CD4-positive, CD25-positive, alpha-beta regulatory T cell (primary cell): ENCODE measurements at regions not wholly inside any gene's neighbourhood (a gene's known extent, or its start where the extent isn't known, plus 50 kb on each side); places are given as distances from the start of the nearest gene placed in this dataset.
A peak's percentile ranks its signal among the peaks of the same experiment; 100 is the strongest.

ENCODE experiments used
- ATAC-seq, 2 donors: fragments of 150-1000 bp; cut with Tn5 transposase; one replicate each; pipeline ENCODE4 v1.10.0; 2021; ENCODE audit warnings: low read depth in 2 of 2, moderate number of reproducible peaks in 2 of 2, moderate library complexity in 1 of 2
- DNase-seq, 3 donors: peaks; one replicate each; pipeline versions ENCODE4 v3.0.0 to v3.0.0-alpha.2; 2012 to 2022; ENCODE audit warnings: mixed read lengths in 1 of 3
- H3K27ac ChIP-seq: one replicate; pipeline ENCODE4 v1.7.0; 2013; ENCODE audit warnings: mild to moderate bottlenecking, low read length; ENCODE audit not compliant: insufficient read depth, poor library complexity, severe bottlenecking
- H3K27me3 ChIP-seq: one replicate; pipeline ENCODE4 v1.7.0; 2013; ENCODE audit warnings: low read length; ENCODE audit not compliant: control insufficient read depth, insufficient read depth
- H3K36me3 ChIP-seq: one replicate; pipeline ENCODE4 v1.7.0; 2013; ENCODE audit warnings: mild to moderate bottlenecking, low read length, moderate library complexity; ENCODE audit not compliant: control insufficient read depth, insufficient read depth
- H3K4me1 ChIP-seq: 2 replicates; pipeline ENCODE4 v1.7.0; 2013; ENCODE audit warnings: mild to moderate bottlenecking, low read length; ENCODE audit not compliant: insufficient read depth, control insufficient read depth, poor library complexity, severe bottlenecking
- H3K4me3 ChIP-seq: one replicate; pipeline ENCODE4 v1.7.0; 2013; ENCODE audit warnings: low read depth, mild to moderate bottlenecking, low read length, moderate library complexity
- H3K9me3 ChIP-seq, 2 experiments: 1 replicate in 1 of 2; 2 replicates in 1 of 2; pipeline ENCODE4 v1.7.0; 2013; ENCODE audit warnings: low read length in 2 of 2, mild to moderate bottlenecking in 1 of 2, moderate library complexity in 1 of 2; ENCODE audit not compliant: control insufficient read depth in 2 of 2
- H3K27ac Mint-ChIP-seq, 3 donors: one replicate each; pipeline ENCODE4 v1.8.0; 2020 to 2022; ENCODE audit warnings: mild to moderate bottlenecking in 3 of 3, mixed read lengths in 3 of 3, moderate library complexity in 2 of 3
- H3K27me3 Mint-ChIP-seq: one replicate; pipeline ENCODE4 v1.8.0; 2022; ENCODE audit warnings: mild to moderate bottlenecking, mixed read lengths
- H3K36me3 Mint-ChIP-seq: one replicate; pipeline ENCODE4 v1.8.0; 2020; ENCODE audit warnings: mixed read lengths
- H3K4me1 Mint-ChIP-seq, 4 donors: one replicate each; pipeline ENCODE4 v1.8.0; 2020 to 2022; ENCODE audit warnings: mixed read lengths in 4 of 4, mild to moderate bottlenecking in 1 of 4
- H3K4me3 Mint-ChIP-seq, 4 donors: one replicate each; pipeline ENCODE4 v1.8.0; 2020 to 2022; ENCODE audit warnings: mild to moderate bottlenecking in 4 of 4, mixed read lengths in 4 of 4, moderate library complexity in 3 of 4
- H3K9me3 Mint-ChIP-seq, 7 donors: one replicate each; pipeline ENCODE4 v1.8.0; 2020 to 2022; ENCODE audit warnings: mixed read lengths in 7 of 7, mild to moderate bottlenecking in 3 of 7, moderate library complexity in 2 of 7

GRCh38 chr3:66567077-66567476 lies 66.3 kb upstream of the LRIG1 start:
- H3K4me1 Mint-ChIP-seq = no peaks in the 10 kb centered on the region
- ATAC-seq = no peak
- no peak overlapping the region for H3K4me3 Mint-ChIP-seq
- no peaks in the 10 kb centered on the region for H3K36me3 Mint-ChIP-seq
- H3K27me3 Mint-ChIP-seq = no peaks in the 10 kb centered on the region
- no peak for DNase-seq
- Histone ChIP-seq H3K27ac (no peak overlapping the region), H3K4me1 (no peaks in the 10 kb centered on the region), H3K36me3 (no peaks in the 10 kb centered on the region), H3K27me3 (no peaks in the 10 kb centered on the region), H3K9me3 (no peaks in the 10 kb centered on the region), H3K4me3 (no peak overlapping the region)
- peaks cover 0 to 2% (median 0%) of the 10 kb centered on the region in 7 donors for H3K9me3 Mint-ChIP-seq
- H3K27ac Mint-ChIP-seq = no peak overlapping the region

DNA sequence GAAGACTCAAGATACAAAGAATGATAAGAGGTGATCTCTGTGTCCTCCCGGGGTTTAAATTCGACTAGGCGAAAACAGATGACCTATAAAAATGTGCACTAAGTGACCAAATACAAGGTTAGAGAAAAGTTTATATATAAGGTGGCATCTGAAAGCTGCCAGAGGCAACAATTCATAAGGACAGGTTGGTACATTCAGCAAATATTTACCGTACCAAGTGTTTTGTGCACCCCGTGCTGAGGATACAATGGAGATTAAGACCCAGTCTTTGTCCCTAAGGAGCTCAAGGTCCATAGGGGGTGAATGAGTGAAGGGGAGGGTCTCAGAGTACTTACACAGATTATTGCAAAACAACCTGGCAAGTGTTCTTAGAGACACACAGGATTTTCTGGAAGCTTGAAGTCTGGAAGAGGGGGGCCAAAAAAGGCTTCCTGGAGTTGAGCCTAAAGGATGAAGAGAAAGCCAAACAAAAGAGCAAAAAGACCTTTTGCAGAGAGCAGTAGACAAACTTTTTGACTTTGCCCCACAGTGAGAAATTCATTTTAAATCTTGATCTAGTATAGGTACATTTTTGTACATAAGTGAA lies 71.4 kb upstream of the LRIG1 start:
- peaks cover 13% of the 10 kb centered on the region for H3K27me3 Mint-ChIP-seq
- H3K4me1 Mint-ChIP-seq = no peaks in the 10 kb centered on the region
- Histone ChIP-seq H3K27me3 (no peaks in the 10 kb centered on the region), H3K27ac (no peak overlapping the region), H3K4me3 (no peak overlapping the region), H3K36me3 (no peaks in the 10 kb centered on the region), H3K9me3 (no peaks in the 10 kb centered on the region), H3K4me1 (no peaks in the 10 kb centered on the region)
- ATAC-seq = no peak
- no peak overlapping the region for H3K27ac Mint-ChIP-seq
- no peaks in the 10 kb centered on the region for H3K9me3 Mint-ChIP-seq
- H3K4me3 Mint-ChIP-seq = no peak overlapping the region
- no peaks in the 10 kb centered on the region for H3K36me3 Mint-ChIP-seq
- no peak for DNase-seq

DNA sequence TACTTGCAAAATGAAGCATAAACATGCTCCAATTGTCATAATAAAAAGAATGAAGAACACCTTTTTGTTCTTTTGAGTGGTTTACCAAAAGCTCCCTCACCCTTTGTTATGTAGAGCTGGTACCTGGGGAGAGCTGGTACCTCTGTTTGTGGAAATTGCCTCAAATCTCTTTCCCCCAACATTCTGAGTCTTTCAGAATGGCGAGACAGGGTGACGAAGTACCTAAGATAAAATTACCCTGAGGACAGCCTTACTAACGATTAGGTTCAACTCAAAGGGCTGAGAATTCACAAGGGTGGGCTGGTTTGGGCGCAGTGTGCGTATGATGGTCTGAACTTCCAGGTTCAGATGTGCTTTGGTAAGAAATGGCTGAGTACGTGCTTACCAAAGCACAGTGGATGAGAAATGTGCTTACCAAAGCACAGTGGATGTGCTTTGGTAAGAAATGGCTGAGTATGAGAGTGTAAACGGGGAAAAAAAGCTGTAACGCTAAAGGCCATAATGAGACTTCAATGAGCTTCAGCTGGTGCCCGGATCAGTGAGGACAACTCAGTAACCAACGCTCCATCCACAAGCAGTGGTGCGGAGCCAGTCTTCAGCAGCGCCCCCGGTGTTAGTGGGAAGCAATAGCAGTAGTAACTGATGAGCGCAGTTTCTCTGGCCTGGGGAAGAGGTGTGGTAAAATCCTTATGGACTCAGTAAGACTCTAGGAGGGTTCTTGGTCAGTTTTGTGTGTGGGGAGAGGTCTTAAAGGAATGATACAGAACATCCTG lies 72.3 kb upstream of the LRIG1 start:
- Histone ChIP-seq H3K27ac (no peak overlapping the region), H3K4me1 (no peaks in the 10 kb centered on the region), H3K4me3 (no peak overlapping the region), H3K9me3 (no peaks in the 10 kb centered on the region), H3K27me3 (no peaks in the 10 kb centered on the region), H3K36me3 (no peaks in the 10 kb centered on the region)
- peak overlapping the region in 1 of 4 donors; percentile 43 for H3K4me3 Mint-ChIP-seq
- no peaks in the 10 kb centered on the region for H3K4me1 Mint-ChIP-seq
- H3K9me3 Mint-ChIP-seq = no peaks in the 10 kb centered on the region
- H3K36me3 Mint-ChIP-seq = no peaks in the 10 kb centered on the region
- no peak for ATAC-seq
- peaks cover 15% of the 10 kb centered on the region for H3K27me3 Mint-ChIP-seq
- no peak for DNase-seq
- H3K27ac Mint-ChIP-seq = no peak overlapping the region

DNA sequence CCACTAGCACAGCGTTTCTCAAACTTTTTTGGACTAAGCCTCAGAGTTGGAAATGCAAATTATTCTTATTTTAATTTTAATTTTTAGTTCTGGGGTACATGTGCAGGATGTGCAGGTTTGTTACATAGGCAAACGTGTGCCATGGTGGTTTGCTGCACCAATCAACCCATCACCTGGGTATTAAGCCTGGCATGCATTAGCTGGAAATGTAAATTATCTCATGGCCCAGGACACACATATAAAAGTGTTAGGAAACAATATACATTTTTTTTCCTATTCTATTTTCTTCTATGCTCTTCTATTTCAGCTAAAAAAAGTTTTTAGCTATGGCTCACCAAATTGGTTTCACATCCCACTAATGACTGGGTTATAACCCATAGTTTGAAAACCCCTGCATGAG lies 73.3 kb upstream of the LRIG1 start:
- no peaks in the 10 kb centered on the region for H3K4me1 ChIP-seq
- H3K9me3 Mint-ChIP-seq = peaks cover 0 to 9% (median 3%) of the 10 kb centered on the region in 7 donors
- H3K9me3 ChIP-seq = no peaks in the 10 kb centered on the region
- ATAC-seq = no peak
- H3K36me3 ChIP-seq = no peaks in the 10 kb centered on the region
- no peak overlapping the region for H3K4me3 ChIP-seq
- H3K27ac Mint-ChIP-seq = no peak overlapping the region
- H3K4me3 Mint-ChIP-seq = no peak overlapping the region
- no peak for DNase-seq
- H3K27ac ChIP-seq = no peak overlapping the region
- H3K27me3 ChIP-seq = peaks cover 2% of the 10 kb centered on the region
- H3K4me1 Mint-ChIP-seq = no peaks in the 10 kb centered on the region
- peaks cover 19% of the 10 kb centered on the region for H3K27me3 Mint-ChIP-seq
- peaks cover 1% of the 10 kb centered on the region for H3K36me3 Mint-ChIP-seq

GRCh38 chr3:66577426-66578203 lies 76.8 kb upstream of the LRIG1 start:
- peaks cover 37% of the 10 kb centered on the region for H3K27me3 Mint-ChIP-seq
- H3K9me3 Mint-ChIP-seq = peaks cover 0 to 12% (median 4%) of the 10 kb centered on the region in 7 donors
- H3K36me3 Mint-ChIP-seq = peaks cover 4% of the 10 kb centered on the region
- ATAC-seq = no peak
- no peak overlapping the region for H3K27ac Mint-ChIP-seq
- H3K27ac ChIP-seq = no peak overlapping the region
- H3K4me1 Mint-ChIP-seq = peaks cover 0 to 5% (median 3%) of the 10 kb centered on the region in 4 donors
- peaks cover 8% of the 10 kb centered on the region for H3K27me3 ChIP-seq
- no peaks in the 10 kb centered on the region for H3K36me3 ChIP-seq
- DNase-seq = no peak
- H3K4me3 ChIP-seq = no peak overlapping the region
- H3K4me3 Mint-ChIP-seq = no peak overlapping the region
- H3K9me3 ChIP-seq = no peaks in the 10 kb centered on the region
- peaks cover 6% of the 10 kb centered on the region for H3K4me1 ChIP-seq

- no peaks in the 10 kb centered on the region for H3K36me3 ChIP-seq
- peaks cover 0 to 12% (median 7%) of the 10 kb centered on the region in 7 donors for H3K9me3 Mint-ChIP-seq
- peak overlapping the region in 1 of 3 donors; percentile 40 for H3K27ac Mint-ChIP-seq
- H3K27me3 ChIP-seq = peaks cover 11% of the 10 kb centered on the region
- peaks cover 4% of the 10 kb centered on the region for H3K36me3 Mint-ChIP-seq
- no peak for ATAC-seq
- peaks cover 6 to 13% (median 8%) of the 10 kb centered on the region in 4 donors for H3K4me1 Mint-ChIP-seq
- H3K27me3 Mint-ChIP-seq = peaks cover 48% of the 10 kb centered on the region
- H3K4me3 ChIP-seq = no peak overlapping the region
- peaks cover 15% of the 10 kb centered on the region for H3K4me1 ChIP-seq
- no peak overlapping the region for H3K27ac ChIP-seq
- DNase-seq = no peak
- H3K4me3 Mint-ChIP-seq = no peak overlapping the region
- no peaks in the 10 kb centered on the region for H3K9me3 ChIP-seq
These were observed 80.4 kb upstream of the LRIG1 start for GRCh38 chr3:66581256-66581655.

GRCh38 chr3:66582721-66583423 lies 82.0 kb upstream of the LRIG1 start:
- Mint-ChIP-seq H3K36me3 (peaks cover 4% of the 10 kb centered on the region), H3K4me1 (peaks cover 6 to 13% (median 8%) of the 10 kb centered on the region in 4 donors), H3K4me3 (peak overlapping the region in 1 of 4 donors; percentile 3), H3K27ac (no peak overlapping the region), H3K27me3 (peaks cover 51% of the 10 kb centered on the region), H3K9me3 (peaks cover 0 to 12% (median 7%) of the 10 kb centered on the region in 7 donors)
- DNase-seq (peak; percentile 13 to 65 (median 54)), ATAC-seq (peak; percentile 80 to 89)
- Histone ChIP-seq H3K4me1 (peaks cover 15% of the 10 kb centered on the region), H3K27ac (no peak overlapping the region), H3K27me3 (peaks cover 14% of the 10 kb centered on the region), H3K36me3 (no peaks in the 10 kb centered on the region), H3K4me3 (no peak overlapping the region), H3K9me3 (no peaks in the 10 kb centered on the region)
